HepG2 (cell line): ENCODE measurements at regions not wholly inside any gene's neighbourhood (a gene's known extent, or its start where the extent isn't known, plus 50 kb on each side); places are given as distances from the start of the nearest gene placed in this dataset.

ENCODE experiments used
- ATAC-seq: fragments of 200-7000 bp; cut with Tn5 transposase; 3 replicates; pipeline ENCODE4 v1.9.1; 2020; ENCODE audit warnings: mild to moderate bottlenecking, moderate library complexity
- BruUV-seq: library from RNA; stranded (reverse); fragments of 400-500 nt; replicated peaks from 2 replicates; lab custom pipeline; 2021; lab: Mats Ljungman, UMichigan
- CTCF ChIA-PET: fragments of 300-600 bp; formaldehyde crosslinking; extraction: SDS; loops from one replicate; lab custom pipeline; 2021; ENCODE audit warnings: low total read pairs, inconsistent platforms, low intra/inter-chr PET ratio; lab: Yijun Ruan, JAX
- POLR2A ChIA-PET: fragments of 350-600 bp; sonication (Branson Sonifier 250); formaldehyde crosslinking; loops from one replicate; lab custom pipeline; 2020; ENCODE audit warnings: antibody characterized with exemption, inconsistent platforms; lab: Yijun Ruan, JAX
- DNase-seq: peaks from one replicate; pipeline ENCODE4 v3.0.0-alpha.2; 2015; ENCODE audit warnings: low spot score
- FAIRE-seq: peaks from 3 replicates; lab custom pipeline; 2011; peaks lifted over from hg19 to GRCh38; lab: Jason Lieb, UNC
- H2AFZ ChIP-seq: one replicate; pipeline ENCODE4 v1.6.1; 2011; ENCODE audit warnings: low read length, inconsistent platforms
- H3K27ac ChIP-seq: fragments of 300-600 bp; 3 replicates; pipeline ENCODE4 v1.8.0; 2011; ENCODE audit warnings: mixed run types, mild to moderate bottlenecking, mixed read lengths, low read length, inconsistent platforms; ENCODE audit not compliant: insufficient read depth; ENCODE audit errors: extremely low read length
- H3K27me3 ChIP-seq, 2 experiments: fragments of 200-600 bp in 1 of 2; 2 replicates in 1 of 2; 3 replicates in 1 of 2; pipeline versions ENCODE4 v1.6.0 to v1.8.0; 2011; ENCODE audit warnings: low read length in 2 of 2, mild to moderate bottlenecking in 2 of 2, moderate library complexity in 2 of 2, inconsistent platforms in 1 of 2; ENCODE audit not compliant: insufficient read depth in 2 of 2, control insufficient read depth in 1 of 2
- H3K36me3 ChIP-seq, 2 experiments: fragments of 200-600 bp in 1 of 2; replicated peaks in 1 of 2; 2 replicates in 1 of 2; 3 replicates in 1 of 2; pipeline versions ENCODE4 v1.5.1 to v1.8.0; 2011; ENCODE audit warnings: low read length in 2 of 2, inconsistent platforms in 1 of 2; ENCODE audit not compliant: insufficient read depth in 2 of 2, control insufficient read depth in 1 of 2
- H3K4me1 ChIP-seq: 2 replicates; pipeline ENCODE4 v1.5.1; 2012; ENCODE audit warnings: low read length, inconsistent platforms; ENCODE audit not compliant: insufficient read depth
- H3K4me2 ChIP-seq: 2 replicates; pipeline ENCODE4 v1.6.0; 2011; ENCODE audit warnings: low read depth, low read length, inconsistent platforms
- H3K4me3 ChIP-seq, 3 experiments: fragments of 200-600 bp in 1 of 3; sonication (generic), shearing (Covaris generic) in 1 of 3; replicated peaks in 1 of 3; 2 replicates each; pipeline ENCODE4 v1.5.1; 2011 to 2016; ENCODE audit warnings: low read length in 3 of 3, inconsistent platforms in 2 of 3, low read depth in 2 of 3, mild to moderate bottlenecking in 2 of 3, control low read depth in 1 of 3, mixed read lengths in 1 of 3; ENCODE audit not compliant: insufficient read depth in 1 of 3
- H3K79me2 ChIP-seq: one replicate; pipeline ENCODE4 v1.6.1; 2011; ENCODE audit warnings: low read length, inconsistent platforms; ENCODE audit not compliant: insufficient read depth
- H3K9ac ChIP-seq: 2 replicates; pipeline ENCODE4 v1.6.0; 2011; ENCODE audit warnings: mild to moderate bottlenecking, low read depth, low read length, inconsistent platforms; ENCODE audit not compliant: insufficient read depth
- H3K9me3 ChIP-seq: 2 replicates; pipeline ENCODE4 v1.5.1; 2012; ENCODE audit warnings: mild to moderate bottlenecking, low read length
- H4K20me1 ChIP-seq: 2 replicates; pipeline ENCODE4 v1.6.0; 2011; ENCODE audit warnings: inconsistent platforms, mild to moderate bottlenecking, low read length, moderate library complexity; ENCODE audit not compliant: insufficient read depth
- ELF1 ChIP-seq: sonication (generic); formaldehyde crosslinking; IDR thresholded peaks from 2 replicates; pipeline ENCODE4 v1.4.0; 2020; ENCODE audit warnings: missing genetic modification reagents
- GPBP1L1 ChIP-seq: sonication (generic); formaldehyde crosslinking; IDR thresholded peaks from 2 replicates; pipeline ENCODE4 v1.5.0; 2020; ENCODE audit warnings: mild to moderate bottlenecking, missing genetic modification reagents
- GZF1 ChIP-seq: sonication (generic); formaldehyde crosslinking; IDR thresholded peaks from 2 replicates; pipeline ENCODE4 v1.5.1; 2020; ENCODE audit warnings: mild to moderate bottlenecking, missing genetic modification reagents
- KDM4B ChIP-seq: sonication (generic); formaldehyde crosslinking; IDR thresholded peaks from 2 replicates; pipeline ENCODE4 v1.4.0; 2020; ENCODE audit warnings: missing genetic modification reagents
- PHB2 ChIP-seq: fragments of 450-650 bp; IDR thresholded peaks from 2 replicates; pipeline ENCODE4 v1.6.1; 2018; ENCODE audit not compliant: partially characterized antibody
- RARG ChIP-seq: sonication (generic); formaldehyde crosslinking; IDR thresholded peaks from 2 replicates; pipeline ENCODE4 v1.4.0; 2020; ENCODE audit warnings: low read depth, mild to moderate bottlenecking, missing genetic modification reagents
- REPIN1 ChIP-seq: sonication (generic); formaldehyde crosslinking; IDR thresholded peaks from 2 replicates; pipeline ENCODE4 v1.8.0; 2022; ENCODE audit warnings: missing genetic modification reagents, low read depth, mild to moderate bottlenecking, borderline replicate concordance
- RERE ChIP-seq: IDR thresholded peaks from 2 replicates; pipeline ENCODE4 v1.6.1; 2016; ENCODE audit warnings: low read depth, missing genetic modification reagents, missing compliant biosample characterization
- SMARCC2 ChIP-seq: fragments of 450-650 bp; IDR thresholded peaks from 2 replicates; pipeline ENCODE4 v1.6.1; 2017; ENCODE audit warnings: antibody characterized with exemption, mild to moderate bottlenecking
- SP1 ChIP-seq, 2 experiments: fragments of 450-650 bp in 1 of 2; sonication (generic) in 1 of 2; formaldehyde crosslinking in 1 of 2; IDR thresholded peaks; 2 replicates each; pipeline versions ENCODE4 v1.4.0 to v1.6.1; 2016 to 2020; ENCODE audit warnings: missing genetic modification reagents in 1 of 2
- SRSF1 ChIP-seq: fragments of 200-400 bp; formaldehyde crosslinking; optimal IDR thresholded peaks from 2 replicates; pipeline ENCODE3; 2017; ENCODE audit warnings: mild to moderate bottlenecking, low read depth, low read length, moderate library complexity
- TBP ChIP-seq: sonication (generic); formaldehyde crosslinking; IDR thresholded peaks from 2 replicates; pipeline ENCODE4 v1.5.0; 2020; ENCODE audit warnings: missing genetic modification reagents
- TEF ChIP-seq: sonication (generic); formaldehyde crosslinking; IDR thresholded peaks from 2 replicates; pipeline ENCODE4 v1.5.0; 2020; ENCODE audit warnings: missing genetic modification reagents
- ZBTB10 ChIP-seq: sonication (generic); formaldehyde crosslinking; IDR thresholded peaks from 2 replicates; pipeline ENCODE4 v1.4.0; 2020; ENCODE audit warnings: missing genetic modification reagents, borderline replicate concordance
- ZNF20 ChIP-seq: sonication (generic); formaldehyde crosslinking; IDR thresholded peaks from 2 replicates; pipeline ENCODE4 v1.4.0; 2020; ENCODE audit warnings: mild to moderate bottlenecking, moderate library complexity, missing genetic modification reagents
- ZNF724P ChIP-seq: sonication (generic); formaldehyde crosslinking; IDR thresholded peaks from 2 replicates; pipeline ENCODE4 v1.8.0; 2022; ENCODE audit warnings: missing genetic modification reagents, borderline replicate concordance
- WGBS: methylation state at CpG from one replicate; pipeline ENCODE4 v1.1.6; 2017; ENCODE audit warnings: low lambda C conversion rate; 5-methylcytosine and 5-hydroxymethylcytosine counted together
- in situ Hi-C: cut with HindIII; loops from 2 replicates; pipeline ENCODE4 v1.10.0; 2017; ENCODE audit warnings: low pct_unique_long_range_greater_than_20kb; ENCODE audit not compliant: extremely low pct_ligation_motif_present
- intact Hi-C: fragments of 100-400 bp; cut with micrococcal nuclease; formaldehyde crosslinking; loops from one replicate; pipeline ENCODE4 v1.10.0; 2022; ENCODE audit not compliant: unreplicated experiment

GRCh38 chr3:171948674-171949073, 90.7 kb upstream of the FNDC3B start:
- Histone ChIP-seq H3K36me3 (no peaks in the 10 kb centered on the region), H3K9me3 (no peaks in the 10 kb centered on the region), H3K4me1 (peaks cover 72% of the 10 kb centered on the region), H3K27ac (no peak overlapping the region), H3K4me2 (no peak overlapping the region), H2AFZ (no peak overlapping the region), H3K79me2 (no peaks in the 10 kb centered on the region), H3K9ac (no peak overlapping the region), H3K4me3 (no peak overlapping the region), H3K27me3 (no peaks in the 10 kb centered on the region), H4K20me1 (no peaks in the 10 kb centered on the region)
- ChIA-PET CTCF (no interaction called here), POLR2A (interaction anchor here (1.6 kb wide), 1 partner anchor 16 kb away, joined by 4 read pairs; no protein-coding TSS in a partner anchor)
- intact Hi-C loops (no loop called here), in situ Hi-C loops (no loop called here)
- 100% methylated on average over 3 of the region's 3 CpGs for WGBS
- no peak for ATAC-seq
- DNase-seq = no peak
- BruUV-seq = no TSS peak
- no peak for FAIRE-seq
- no peak for TF ChIP-seq ZNF724P
- no peak for TF ChIP-seq TEF (CRISPR knock-in tag)
- no peak for TF ChIP-seq PHB2
- TF ChIP-seq ELF1 (CRISPR knock-in tag) = no peak
- TF ChIP-seq RARG = no peak
- TF ChIP-seq SRSF1 = no peak
- no peak for TF ChIP-seq ZBTB10 (CRISPR knock-in tag)
- TF ChIP-seq REPIN1 (CRISPR knock-in tag) = no peak
- no peak for TF ChIP-seq SP1 (IDR thresholded peaks at IDR 0.05)
- TF ChIP-seq SP1 (CRISPR knock-in tag; IDR thresholded peaks at IDR 0.05) = no peak
- TF ChIP-seq GPBP1L1 (CRISPR knock-in tag) = no peak
- no peak for TF ChIP-seq ZNF20 (CRISPR knock-in tag)
- TF ChIP-seq SMARCC2 = no peak
- no peak for TF ChIP-seq GZF1 (CRISPR knock-in tag)
- TF ChIP-seq TBP (CRISPR knock-in tag) = no peak
- TF ChIP-seq RERE = no peak
- TF ChIP-seq KDM4B (CRISPR knock-in tag) = no peak
